Fibroblast of the conjunctiva (primary cell): ENCODE measurements at regions not wholly inside any gene's neighbourhood (a gene's known extent, or its start where the extent isn't known, plus 50 kb on each side); places are given as distances from the start of the nearest gene placed in this dataset.

Source experiments
- DNase-seq: peaks from one replicate; pipeline ENCODE4 v3.0.0-alpha.2; 2010; ENCODE audit warnings: low read depth

- DNase-seq = no peak
These were observed 53.9 kb upstream of the UCN3 start for GRCh38 chr10:5310914-5311313.

GRCh38 chr10:5311617-5312016 lies 53.1 kb upstream of the UCN3 start:
- no peak for DNase-seq

GRCh38 chr10:5314840-5315239 lies 49.9 kb upstream of the UCN3 start:
- DNase-seq = no peak
